ENCODE measurements at regions not wholly inside any gene's neighbourhood (a gene's known extent, or its start where the extent isn't known, plus 50 kb on each side); places are given as distances from the start of the nearest gene placed in this dataset.

DNA sequence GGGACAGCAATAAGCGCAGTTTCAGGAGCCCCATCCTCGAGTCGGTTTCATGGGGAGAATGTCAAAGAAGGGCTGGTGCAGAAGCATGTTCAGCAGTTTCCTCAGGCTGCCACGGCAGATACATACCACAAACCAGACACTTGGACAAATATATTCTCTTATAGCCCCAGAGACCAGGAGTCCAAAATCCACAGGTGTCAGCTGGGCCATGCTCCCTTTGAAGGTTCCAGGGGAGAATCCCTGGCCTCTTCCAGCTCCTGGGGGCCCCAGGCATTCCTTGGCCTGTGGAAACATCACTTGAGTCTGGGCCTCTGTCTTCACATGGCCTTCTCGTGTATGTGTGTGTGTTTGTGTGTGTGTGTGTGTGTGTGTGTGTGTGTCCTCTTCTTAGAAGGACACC is 164.1 kb downstream of the UQCRFS1 start:
- no peak overlapping the region for H3K9ac ChIP-seq (replicated peaks; ENCODE audit: extremely low read depth, insufficient read depth, low read length)
- H3K9me3 ChIP-seq (replicated peaks; ENCODE audit: control insufficient read depth, insufficient read depth, low read length) = no peaks in the 10 kb centered on the region
- DNase-seq (ENCODE audit: low read depth, low spot score) = no peak
- dilution Hi-C loops (cut with MboI; ENCODE audit: extremely low pct_ligation_motif_present, low sequenced_read_pairs) = no loop called here
- BruUV-seq (replicated peaks) = no TSS peak
- ChIA-PET POLR2A (no interaction called here), CTCF (no interaction called here)
- no peak overlapping the region for H2AFZ ChIP-seq (ENCODE audit: low read depth, low read length)
- FAIRE-seq = no peak
- no peaks in the 10 kb centered on the region for H3K4me1 ChIP-seq (ENCODE audit: control insufficient read depth, extremely low read depth, insufficient read depth, low read length)
- H3K4me2 ChIP-seq (ENCODE audit: insufficient read depth, low read length) = no peak overlapping the region
- no peaks in the 10 kb centered on the region for H3K27me3 ChIP-seq (ENCODE audit: control insufficient read depth in 2 of 2, insufficient read depth in 2 of 2, low read length in 2 of 2)
- H3K9me1 ChIP-seq (replicated peaks; ENCODE audit: control insufficient read depth, extremely low read depth, insufficient read depth, low read length) = no peaks in the 10 kb centered on the region
- no peaks in the 10 kb centered on the region for H3K36me3 ChIP-seq (ENCODE audit: control insufficient read depth in 2 of 2, extremely low read depth in 1 of 2, insufficient read depth in 2 of 2, low read length in 2 of 2)
- H3K79me2 ChIP-seq (ENCODE audit: control insufficient read depth, insufficient read depth, low read length) = no peaks in the 10 kb centered on the region
- intact Hi-C loops (cut with micrococcal nuclease) = no loop called here
- H4K20me1 ChIP-seq (replicated peaks; ENCODE audit: control insufficient read depth, extremely low read depth, insufficient read depth, low read length) = no peaks in the 10 kb centered on the region
- H3K4me3 ChIP-seq (replicated peaks in 1 of 3; ENCODE audit: insufficient read depth in 1 of 3, low read depth in 1 of 3, low read length in 3 of 3) = no peak overlapping the region
- no peak overlapping the region for H3K27ac ChIP-seq (ENCODE audit: insufficient read depth, low read depth, low read length)
- no peak for TF ChIP-seq FOS (IDR thresholded peaks at IDR 0.05; ENCODE audit: borderline replicate concordance, insufficient read depth, low read length)
- no peak for TF ChIP-seq GATA2 (IDR thresholded peaks at IDR 0.05; ENCODE audit: insufficient read depth, insufficient read length, low read depth, low read length)
- TF ChIP-seq POLR2AphosphoS5 (IDR thresholded peaks at IDR 0.05; ENCODE audit: insufficient read depth, low read depth, low read length) = no peak
- no peak for TF ChIP-seq MYC (IDR thresholded peaks at IDR 0.05; ENCODE audit: low read depth, low read length)
- TF ChIP-seq, protein P1, sequence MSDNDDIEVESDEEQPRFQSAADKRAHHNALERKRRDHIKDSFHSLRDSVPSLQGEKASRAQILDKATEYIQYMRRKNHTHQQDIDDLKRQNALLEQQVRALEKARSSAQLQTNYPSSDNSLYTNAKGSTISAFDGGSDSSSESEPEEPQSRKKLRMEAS (IDR thresholded peaks at IDR 0.05; ENCODE audit: insufficient read depth, insufficient read length) = no peak
- TF ChIP-seq JUN (IDR thresholded peaks at IDR 0.05; ENCODE audit: borderline replicate concordance, insufficient read depth, insufficient read length, low read depth) = no peak
- TF ChIP-seq POLR2A (IDR thresholded peaks at IDR 0.05; ENCODE audit: low read depth, low read length) = no peak
- TF ChIP-seq EZH2 (IDR thresholded peaks at IDR 0.05; ENCODE audit: borderline replicate concordance, low read depth, low read length, severe bottlenecking) = no peak
- TF ChIP-seq, protein P2, sequence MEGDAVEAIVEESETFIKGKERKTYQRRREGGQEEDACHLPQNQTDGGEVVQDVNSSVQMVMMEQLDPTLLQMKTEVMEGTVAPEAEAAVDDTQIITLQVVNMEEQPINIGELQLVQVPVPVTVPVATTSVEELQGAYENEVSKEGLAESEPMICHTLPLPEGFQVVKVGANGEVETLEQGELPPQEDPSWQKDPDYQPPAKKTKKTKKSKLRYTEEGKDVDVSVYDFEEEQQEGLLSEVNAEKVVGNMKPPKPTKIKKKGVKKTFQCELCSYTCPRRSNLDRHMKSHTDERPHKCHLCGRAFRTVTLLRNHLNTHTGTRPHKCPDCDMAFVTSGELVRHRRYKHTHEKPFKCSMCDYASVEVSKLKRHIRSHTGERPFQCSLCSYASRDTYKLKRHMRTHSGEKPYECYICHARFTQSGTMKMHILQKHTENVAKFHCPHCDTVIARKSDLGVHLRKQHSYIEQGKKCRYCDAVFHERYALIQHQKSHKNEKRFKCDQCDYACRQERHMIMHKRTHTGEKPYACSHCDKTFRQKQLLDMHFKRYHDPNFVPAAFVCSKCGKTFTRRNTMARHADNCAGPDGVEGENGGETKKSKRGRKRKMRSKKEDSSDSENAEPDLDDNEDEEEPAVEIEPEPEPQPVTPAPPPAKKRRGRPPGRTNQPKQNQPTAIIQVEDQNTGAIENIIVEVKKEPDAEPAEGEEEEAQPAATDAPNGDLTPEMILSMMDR (IDR thresholded peaks at IDR 0.05; ENCODE audit: extremely low read depth in 1 of 2, insufficient read depth in 1 of 2, low read depth in 1 of 2, low read length in 2 of 2) = no peak

Measured in endothelial cell of umbilical vein (primary cell).